Thoracic aorta (tissue), 2 donors: ENCODE measurements at regions not wholly inside any gene's neighbourhood (a gene's known extent, or its start where the extent isn't known, plus 50 kb on each side); places are given as distances from the start of the nearest gene placed in this dataset.

ENCODE experiments used
- ATAC-seq: fragments of 150-250 bp; one replicate; pipeline ENCODE4 v1.8.0; 2017; ENCODE audit warnings: low read depth; ENCODE audit not compliant: insufficient number of reproducible peaks, low FRiP score
- DNase-seq: peaks from one replicate; pipeline ENCODE4 v3.0.0-alpha.2; 2020; ENCODE audit warnings: low spot score
- H3K27ac ChIP-seq, 2 donors: fragments of 200-600 bp; sonication (generic); 1 replicate in 1 of 2; 2 replicates in 1 of 2; pipeline ENCODE4 v1.5.1; 2016; ENCODE audit warnings: mild to moderate bottlenecking in 2 of 2, moderate library complexity in 2 of 2
- H3K27me3 ChIP-seq: fragments of 200-600 bp; sonication (generic); replicated peaks from 2 replicates; pipeline ENCODE4 v1.6.0; 2016; ENCODE audit warnings: mild to moderate bottlenecking; ENCODE audit not compliant: insufficient read depth
- H3K36me3 ChIP-seq: fragments of 200-600 bp; sonication (generic); one replicate; pipeline ENCODE4 v1.5.1; 2016
- H3K4me1 ChIP-seq, 2 donors: fragments of 200-600 bp; sonication (generic); 1 replicate in 1 of 2; 2 replicates in 1 of 2; pipeline versions ENCODE4 v1.5.1 to v1.6.0; 2016; ENCODE audit warnings: low read depth in 2 of 2, mild to moderate bottlenecking in 1 of 2; ENCODE audit not compliant: control insufficient read depth in 1 of 2
- H3K4me3 ChIP-seq: fragments of 200-600 bp; sonication (generic); 2 replicates; pipeline ENCODE4 v1.5.1; 2016; ENCODE audit warnings: mild to moderate bottlenecking
- H3K9me3 ChIP-seq: fragments of 200-600 bp; sonication (generic); 2 replicates; pipeline ENCODE4 v1.5.1; 2016
- TF ChIP-seq, protein P1 (sequence below): fragments of 200-600 bp; sonication (generic); IDR thresholded peaks from one replicate; pipeline ENCODE4 v1.5.1; 2019; ENCODE audit warnings: antibody characterized with exemption

- Histone ChIP-seq H3K9me3 (no peaks in the 10 kb centered on the region), H3K36me3 (no peaks in the 10 kb centered on the region), H3K4me3 (no peak overlapping the region), H3K4me1 (no peaks in the 10 kb centered on the region), H3K27ac (no peak overlapping the region), H3K27me3 (no peaks in the 10 kb centered on the region)
- DNase-seq (no peak), ATAC-seq (no peak)
- TF ChIP-seq, protein P1, sequence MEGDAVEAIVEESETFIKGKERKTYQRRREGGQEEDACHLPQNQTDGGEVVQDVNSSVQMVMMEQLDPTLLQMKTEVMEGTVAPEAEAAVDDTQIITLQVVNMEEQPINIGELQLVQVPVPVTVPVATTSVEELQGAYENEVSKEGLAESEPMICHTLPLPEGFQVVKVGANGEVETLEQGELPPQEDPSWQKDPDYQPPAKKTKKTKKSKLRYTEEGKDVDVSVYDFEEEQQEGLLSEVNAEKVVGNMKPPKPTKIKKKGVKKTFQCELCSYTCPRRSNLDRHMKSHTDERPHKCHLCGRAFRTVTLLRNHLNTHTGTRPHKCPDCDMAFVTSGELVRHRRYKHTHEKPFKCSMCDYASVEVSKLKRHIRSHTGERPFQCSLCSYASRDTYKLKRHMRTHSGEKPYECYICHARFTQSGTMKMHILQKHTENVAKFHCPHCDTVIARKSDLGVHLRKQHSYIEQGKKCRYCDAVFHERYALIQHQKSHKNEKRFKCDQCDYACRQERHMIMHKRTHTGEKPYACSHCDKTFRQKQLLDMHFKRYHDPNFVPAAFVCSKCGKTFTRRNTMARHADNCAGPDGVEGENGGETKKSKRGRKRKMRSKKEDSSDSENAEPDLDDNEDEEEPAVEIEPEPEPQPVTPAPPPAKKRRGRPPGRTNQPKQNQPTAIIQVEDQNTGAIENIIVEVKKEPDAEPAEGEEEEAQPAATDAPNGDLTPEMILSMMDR: no peak
These were observed 208.0 kb downstream of the NR2F2 start for GRCh38 chr15:96538491-96538890.

DNA sequence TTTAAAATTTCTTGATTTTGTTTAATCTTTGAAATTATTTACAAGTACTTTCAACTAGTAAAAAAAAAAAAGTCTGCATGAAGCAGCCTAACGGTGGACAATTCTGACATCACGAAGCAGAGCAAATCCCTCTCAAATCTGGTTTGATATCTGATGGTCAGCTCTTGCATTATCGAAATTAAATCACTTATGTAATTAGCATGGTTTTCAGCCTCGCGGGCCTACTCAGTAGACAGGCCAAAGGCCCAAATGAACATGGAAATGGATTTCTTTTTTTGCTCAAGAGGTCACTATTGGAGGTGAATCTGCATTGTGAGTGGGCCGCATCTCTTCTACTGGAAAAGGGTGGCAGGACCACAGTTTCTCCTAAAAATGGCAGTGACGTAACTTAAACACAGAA lies 209.8 kb downstream of the NR2F2 start:
- Histone ChIP-seq H3K36me3 (no peaks in the 10 kb centered on the region), H3K9me3 (no peaks in the 10 kb centered on the region), H3K27ac (no peak overlapping the region), H3K4me3 (no peak overlapping the region), H3K27me3 (no peaks in the 10 kb centered on the region), H3K4me1 (no peaks in the 10 kb centered on the region)
- no peak for ATAC-seq
- TF ChIP-seq, protein P1: no peak
- no peak for DNase-seq

- no peaks in the 10 kb centered on the region for H3K9me3 ChIP-seq
- no peak for DNase-seq
- ATAC-seq: no peak
- H3K4me1 ChIP-seq: no peaks in the 10 kb centered on the region
- no peaks in the 10 kb centered on the region for H3K36me3 ChIP-seq
- TF ChIP-seq, protein P1: no peak
- no peak overlapping the region for H3K4me3 ChIP-seq
- H3K27me3 ChIP-seq: no peaks in the 10 kb centered on the region
- H3K27ac ChIP-seq: no peak overlapping the region
These were observed 211.8 kb downstream of the NR2F2 start for GRCh38 chr15:96542130-96542770.

DNA sequence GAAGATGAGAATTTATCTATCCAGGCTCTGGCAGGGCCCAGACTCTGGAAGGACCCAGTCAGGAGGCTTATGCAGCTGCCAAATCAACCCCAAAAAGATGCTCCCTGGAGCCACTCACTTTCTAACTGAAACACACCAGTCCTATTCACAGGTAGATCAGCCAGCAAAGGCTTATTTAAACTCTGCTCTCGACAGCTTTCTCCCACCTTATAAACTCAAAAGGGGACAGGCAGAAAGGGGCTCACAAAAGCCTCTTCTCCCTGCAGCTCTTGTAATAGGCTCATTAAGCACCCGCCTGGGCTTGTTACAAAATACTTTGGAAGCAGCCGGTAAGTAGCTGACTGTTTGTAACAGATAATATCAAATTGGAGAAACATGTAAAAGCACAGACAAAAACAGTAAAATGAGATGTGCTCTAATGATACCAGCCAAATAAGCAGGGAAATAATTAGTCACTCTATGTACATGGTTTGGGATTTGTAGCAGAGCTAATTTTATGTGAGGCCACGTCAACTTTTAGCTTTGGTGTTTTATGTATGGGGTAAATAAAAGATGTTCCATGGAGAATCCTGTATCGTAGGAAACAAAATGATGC lies 213.8 kb downstream of the NR2F2 start:
- Histone ChIP-seq H3K9me3 (no peaks in the 10 kb centered on the region), H3K4me1 (no peaks in the 10 kb centered on the region), H3K36me3 (no peaks in the 10 kb centered on the region), H3K27ac (no peak overlapping the region), H3K27me3 (no peaks in the 10 kb centered on the region), H3K4me3 (no peak overlapping the region)
- ATAC-seq (no peak), DNase-seq (no peak)
- TF ChIP-seq, protein P1: no peak

DNA sequence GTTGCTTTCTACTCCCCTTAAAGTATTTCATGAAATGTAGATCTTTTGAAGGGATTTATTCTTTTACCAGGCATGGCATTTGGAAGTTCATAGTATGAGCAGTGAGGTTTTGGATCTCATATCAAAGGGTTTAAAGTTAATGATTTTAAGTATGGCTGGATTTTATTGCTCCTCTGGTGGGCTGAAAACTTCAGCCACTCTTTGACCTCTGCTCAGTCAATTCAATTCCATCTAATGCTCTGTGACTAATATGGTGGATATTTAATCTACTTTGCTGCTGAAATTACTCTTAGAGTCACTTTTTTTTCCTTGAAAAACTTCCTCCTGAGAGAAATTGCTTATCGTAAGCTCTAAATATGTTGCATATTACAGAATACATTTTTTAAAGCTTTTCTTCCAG lies 218.6 kb downstream of the NR2F2 start:
- no peak overlapping the region for H3K27ac ChIP-seq
- TF ChIP-seq, protein P1: no peak
- H3K27me3 ChIP-seq: no peaks in the 10 kb centered on the region
- H3K36me3 ChIP-seq: no peaks in the 10 kb centered on the region
- ATAC-seq: no peak
- H3K9me3 ChIP-seq: no peaks in the 10 kb centered on the region
- no peak for DNase-seq
- H3K4me1 ChIP-seq: no peaks in the 10 kb centered on the region
- no peak overlapping the region for H3K4me3 ChIP-seq
